Natural killer cell (primary cell): ENCODE measurements at regions not wholly inside any gene's neighbourhood (a gene's known extent, or its start where the extent isn't known, plus 50 kb on each side); places are given as distances from the start of the nearest gene placed in this dataset.

ENCODE experiments used
- ATAC-seq, 3 donors: fragments of 150-1000 bp in 2 of 3; fragments of 200-7000 bp in 1 of 3; cut with Tn5 transposase; 1 replicate in 1 of 3; 2 replicates in 2 of 3; pipeline ENCODE4 v1.10.0; 2021; ENCODE audit warnings: mild to moderate bottlenecking in 2 of 3, moderate library complexity in 2 of 3
- DNase-seq, 2 donors: peaks; one replicate each; pipeline versions ENCODE4 v3.0.0 to v3.0.0-alpha.2; 2013 to 2021; ENCODE audit warnings: mixed read lengths in 1 of 2
- H3K27ac ChIP-seq: one replicate; pipeline ENCODE4 v1.5.1; 2013; ENCODE audit warnings: mild to moderate bottlenecking, low read length
- H3K27me3 ChIP-seq: one replicate; pipeline ENCODE4 v1.6.1; 2013; ENCODE audit warnings: low read length; ENCODE audit not compliant: control insufficient read depth, insufficient read depth
- H3K36me3 ChIP-seq: one replicate; pipeline ENCODE4 v1.6.1; 2013; ENCODE audit warnings: low read length; ENCODE audit not compliant: control insufficient read depth, insufficient read depth
- H3K4me1 ChIP-seq: one replicate; pipeline ENCODE4 v1.6.1; 2013; ENCODE audit warnings: low read length; ENCODE audit not compliant: control insufficient read depth, insufficient read depth
- H3K4me3 ChIP-seq: one replicate; pipeline ENCODE4 v1.5.1; 2013; ENCODE audit warnings: low read length
- H3K9me3 ChIP-seq: one replicate; pipeline ENCODE4 v1.6.1; 2013; ENCODE audit warnings: low read length; ENCODE audit not compliant: control insufficient read depth, insufficient read depth
- H3K27ac Mint-ChIP-seq, 2 donors: one replicate each; pipeline ENCODE4 v1.8.0; 2022; ENCODE audit warnings: mild to moderate bottlenecking in 2 of 2, mixed read lengths in 2 of 2, moderate library complexity in 1 of 2
- H3K27me3 Mint-ChIP-seq, 2 donors: one replicate each; pipeline ENCODE4 v1.8.0; 2022; ENCODE audit warnings: low read depth in 2 of 2, mixed read lengths in 2 of 2
- H3K36me3 Mint-ChIP-seq: one replicate; pipeline ENCODE4 v1.8.0; 2022; ENCODE audit warnings: mixed read lengths
- H3K4me1 Mint-ChIP-seq, 2 donors: one replicate each; pipeline ENCODE4 v1.8.0; 2022; ENCODE audit warnings: mixed read lengths in 2 of 2
- H3K4me3 Mint-ChIP-seq: one replicate; pipeline ENCODE4 v1.8.0; 2022; ENCODE audit warnings: mild to moderate bottlenecking, moderate library complexity, mixed read lengths
- H3K9me3 Mint-ChIP-seq, 2 donors: one replicate each; pipeline ENCODE4 v1.8.0; 2022; ENCODE audit warnings: mixed read lengths in 2 of 2
- CTCF ChIP-seq: fragments of 200-600 bp; IDR thresholded peaks from one replicate; pipeline ENCODE4 v1.8.0; 2022; ENCODE audit warnings: antibody characterized with exemption
- WGBS: methylation state at CpG from one replicate; pipeline ENCODE4 v1.1.7; 2013; ENCODE audit warnings: missing lambda C conversion rate; ENCODE audit not compliant: insufficient coverage; 5-methylcytosine and 5-hydroxymethylcytosine counted together
- intact Hi-C: fragments of 100-400 bp; cut with micrococcal nuclease; formaldehyde crosslinking; loops from one replicate; pipeline ENCODE4 v1.14.2; 2022

- Histone ChIP-seq H3K27me3 (no peaks in the 10 kb centered on the region), H3K36me3 (no peaks in the 10 kb centered on the region), H3K9me3 (no peaks in the 10 kb centered on the region), H3K4me1 (no peaks in the 10 kb centered on the region), H3K27ac (no peak overlapping the region), H3K4me3 (no peak overlapping the region)
- Mint-ChIP-seq H3K27me3 (peaks cover 0 to 3% of the 10 kb centered on the region in 2 donors), H3K36me3 (no peaks in the 10 kb centered on the region), H3K9me3 (no peaks in the 10 kb centered on the region), H3K4me3 (no peak overlapping the region), H3K4me1 (no peaks in the 10 kb centered on the region), H3K27ac (no peak overlapping the region)
- TF ChIP-seq CTCF = no peak
- DNase-seq (no peak), ATAC-seq (no peak)
- 73% methylated on average over 4 of the region's 4 CpGs for WGBS
- intact Hi-C loops = no loop called here
Observed at GRCh38 chr2:111673526-111673925, 210.5 kb downstream of the ANAPC1 start.

DNA sequence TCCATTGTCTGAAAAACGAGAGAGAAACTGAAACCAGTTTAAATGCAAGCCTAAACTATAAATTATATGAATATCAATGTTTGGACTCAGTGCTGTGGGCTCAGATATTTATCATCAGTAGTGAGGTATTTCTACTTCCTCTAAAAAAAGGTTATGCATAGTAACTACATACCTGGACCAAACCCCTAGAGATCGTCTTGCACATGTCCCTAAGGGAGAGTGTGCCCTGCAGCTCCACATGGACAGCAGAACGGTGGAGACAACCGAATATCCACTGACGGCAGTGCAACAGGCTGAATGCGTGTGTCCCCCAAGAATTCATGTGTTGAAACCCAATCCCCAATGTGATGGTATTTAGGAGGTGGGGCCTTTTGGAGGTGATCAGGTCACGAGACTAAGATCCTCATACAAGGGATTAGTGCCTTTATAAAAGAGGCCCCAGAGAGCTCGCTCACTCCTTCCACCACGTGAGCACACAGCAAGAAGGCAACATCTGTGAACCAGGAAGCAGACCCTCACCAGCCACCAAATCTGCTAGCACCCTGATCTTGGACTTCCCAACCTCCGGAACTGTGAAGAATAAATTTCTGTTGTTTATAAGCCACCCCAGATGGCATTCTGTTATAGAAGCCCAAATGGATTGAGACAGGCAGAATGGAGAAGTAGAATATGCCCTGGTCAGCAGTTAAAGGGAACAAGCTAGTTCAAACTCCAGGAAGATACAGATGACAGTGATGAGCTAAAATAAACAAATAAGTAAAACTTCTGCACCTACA, 208.4 kb downstream of the ANAPC1 start:
- Histone ChIP-seq H3K4me3 (no peak overlapping the region), H3K27ac (no peak overlapping the region), H3K9me3 (no peaks in the 10 kb centered on the region), H3K36me3 (no peaks in the 10 kb centered on the region), H3K27me3 (no peaks in the 10 kb centered on the region), H3K4me1 (no peaks in the 10 kb centered on the region)
- 90% methylated on average over 9 of the region's 10 CpGs for WGBS
- DNase-seq (no peak), ATAC-seq (no peak)
- intact Hi-C loops = no loop called here
- Mint-ChIP-seq H3K9me3 (no peaks in the 10 kb centered on the region), H3K36me3 (no peaks in the 10 kb centered on the region), H3K27ac (no peak overlapping the region), H3K27me3 (peaks cover under 1 to 3% of the 10 kb centered on the region in 2 donors), H3K4me3 (no peak overlapping the region), H3K4me1 (no peaks in the 10 kb centered on the region)
- TF ChIP-seq CTCF = no peak

DNA sequence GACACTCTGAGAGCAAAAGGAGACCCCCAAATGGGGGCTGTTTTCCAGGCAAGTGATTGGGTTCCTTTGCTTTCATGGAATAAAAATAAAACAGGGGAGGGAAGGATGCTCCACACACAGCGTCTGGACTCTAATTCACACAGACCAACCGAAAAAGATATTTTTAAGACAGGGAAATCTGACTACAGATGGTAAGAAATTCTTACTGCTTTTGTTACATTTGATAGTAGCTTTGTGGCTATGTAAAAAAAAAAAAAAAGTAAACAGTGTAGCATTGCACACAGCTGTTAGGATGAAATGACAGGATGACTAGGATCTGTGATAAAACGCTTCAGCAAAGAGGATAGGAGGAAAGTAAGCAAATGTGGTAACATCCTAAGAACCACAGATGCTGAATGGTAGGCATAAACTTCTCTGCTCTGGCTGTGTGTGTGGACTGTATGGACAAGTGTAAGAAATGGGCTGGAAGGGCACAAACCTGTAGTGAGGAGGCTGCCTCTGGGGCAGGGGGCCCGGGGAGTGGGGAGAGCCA, 207.6 kb downstream of the ANAPC1 start:
- ATAC-seq (no peak), DNase-seq (no peak)
- H3K27me3 Mint-ChIP-seq = peaks cover 3 to 6% of the 10 kb centered on the region in 2 donors
- intact Hi-C loops = no loop called here
- no peak for TF ChIP-seq CTCF
- no peak overlapping the region for H3K4me3 Mint-ChIP-seq
- Histone ChIP-seq H3K27me3 (no peaks in the 10 kb centered on the region), H3K9me3 (no peaks in the 10 kb centered on the region), H3K36me3 (no peaks in the 10 kb centered on the region), H3K27ac (no peak overlapping the region), H3K4me3 (no peak overlapping the region), H3K4me1 (no peaks in the 10 kb centered on the region)
- no peaks in the 10 kb centered on the region for H3K9me3 Mint-ChIP-seq
- no peaks in the 10 kb centered on the region for H3K4me1 Mint-ChIP-seq
- WGBS = 77% methylated on average over 2 of the region's 4 CpGs
- H3K36me3 Mint-ChIP-seq = no peaks in the 10 kb centered on the region
- no peak overlapping the region for H3K27ac Mint-ChIP-seq

GRCh38 chr2:111678161-111678560, 205.8 kb downstream of the ANAPC1 start:
- H3K4me3 ChIP-seq = no peak overlapping the region
- no peaks in the 10 kb centered on the region for H3K4me1 ChIP-seq
- H3K9me3 Mint-ChIP-seq = no peaks in the 10 kb centered on the region
- no peaks in the 10 kb centered on the region for H3K36me3 ChIP-seq
- no peak for ATAC-seq
- no peak overlapping the region for H3K4me3 Mint-ChIP-seq
- 77% methylated on average over 7 of the region's 7 CpGs for WGBS
- H3K4me1 Mint-ChIP-seq = no peaks in the 10 kb centered on the region
- H3K27me3 Mint-ChIP-seq = peaks cover 3 to 6% of the 10 kb centered on the region in 2 donors
- H3K36me3 Mint-ChIP-seq = no peaks in the 10 kb centered on the region
- TF ChIP-seq CTCF = no peak
- H3K27ac ChIP-seq = no peak overlapping the region
- intact Hi-C loops = no loop called here
- no peak for DNase-seq
- no peaks in the 10 kb centered on the region for H3K9me3 ChIP-seq
- H3K27me3 ChIP-seq = no peaks in the 10 kb centered on the region
- no peak overlapping the region for H3K27ac Mint-ChIP-seq
